Endothelial cell of umbilical vein (primary cell): ENCODE measurements at regions not wholly inside any gene's neighbourhood (a gene's known extent, or its start where the extent isn't known, plus 50 kb on each side); places are given as distances from the start of the nearest gene placed in this dataset.

ENCODE experiments used
- BruUV-seq: library from RNA; stranded (reverse); fragments of 400-500 nt; replicated peaks from 2 replicates; lab custom pipeline; 2021; lab: Mats Ljungman, UMichigan
- CTCF ChIA-PET: fragments of 300-600, 350-600 bp; sonication (Branson Sonifier 250); formaldehyde crosslinking; loops from one replicate; lab custom pipeline; 2021; ENCODE audit warnings: antibody characterized with exemption, inconsistent platforms; lab: Charles Lee
- POLR2A ChIA-PET: fragments of 300-600, 350-600 bp; sonication (Branson Sonifier 250); formaldehyde crosslinking; loops from one replicate; lab custom pipeline; 2021; ENCODE audit warnings: antibody characterized with exemption, inconsistent platforms; lab: Charles Lee
- DNase-seq: peaks from one replicate; pipeline ENCODE4 v3.0.0-alpha.2; 2011; ENCODE audit warnings: low read depth, low spot score
- FAIRE-seq: peaks from 2 replicates; lab custom pipeline; 2011; peaks lifted over from hg19 to GRCh38; lab: Jason Lieb, UNC
- H2AFZ ChIP-seq: 2 replicates; pipeline ENCODE4 v1.6.0; 2012; ENCODE audit warnings: low read depth, low read length, control low read depth, inconsistent platforms
- H3K27ac ChIP-seq: 2 replicates; pipeline ENCODE4 v1.5.1; 2011; ENCODE audit warnings: low read depth, mild to moderate bottlenecking, control low read depth, low read length, moderate library complexity; ENCODE audit not compliant: insufficient read depth
- H3K27me3 ChIP-seq, 2 experiments: 2 replicates each; pipeline versions ENCODE4 v1.6.0 to v1.6.1; 2011; ENCODE audit warnings: low read length in 2 of 2, mixed read lengths in 1 of 2; ENCODE audit not compliant: control insufficient read depth in 2 of 2, insufficient read depth in 2 of 2
- H3K36me3 ChIP-seq, 2 experiments: 2 replicates in 1 of 2; 3 replicates in 1 of 2; pipeline ENCODE4 v1.5.1; 2011; ENCODE audit warnings: low read length in 2 of 2, mild to moderate bottlenecking in 1 of 2, moderate library complexity in 1 of 2; ENCODE audit not compliant: control insufficient read depth in 2 of 2, insufficient read depth in 2 of 2; ENCODE audit errors: extremely low read depth in 1 of 2
- H3K4me1 ChIP-seq: 3 replicates; pipeline ENCODE4 v1.5.1; 2011; ENCODE audit warnings: mild to moderate bottlenecking, low read length; ENCODE audit not compliant: control insufficient read depth, insufficient read depth; ENCODE audit errors: extremely low read depth
- H3K4me2 ChIP-seq: 2 replicates; pipeline ENCODE4 v1.6.1; 2011; ENCODE audit warnings: low read length, control low read depth, mixed read lengths; ENCODE audit not compliant: insufficient read depth
- H3K4me3 ChIP-seq, 3 experiments: fragments of 200-600 bp in 1 of 3; sonication (generic), shearing (Covaris generic) in 1 of 3; replicated peaks in 1 of 3; 2 replicates each; pipeline ENCODE4 v1.5.1; 2011 to 2016; ENCODE audit warnings: control low read depth in 3 of 3, low read length in 3 of 3, mild to moderate bottlenecking in 2 of 3, inconsistent platforms in 1 of 3, low read depth in 1 of 3, moderate library complexity in 1 of 3; ENCODE audit not compliant: insufficient read depth in 1 of 3
- H3K79me2 ChIP-seq: 2 replicates; pipeline ENCODE4 v1.6.0; 2012; ENCODE audit warnings: low read length, inconsistent platforms; ENCODE audit not compliant: control insufficient read depth, insufficient read depth
- H3K9ac ChIP-seq: replicated peaks from 2 replicates; pipeline ENCODE3; 2011; ENCODE audit warnings: low read length, control low read depth; ENCODE audit not compliant: insufficient read depth; ENCODE audit errors: extremely low read depth
- H3K9me1 ChIP-seq: replicated peaks from 3 replicates; pipeline ENCODE4 v1.6.0; 2011; ENCODE audit warnings: mild to moderate bottlenecking, low read length; ENCODE audit not compliant: control insufficient read depth, insufficient read depth; ENCODE audit errors: extremely low read depth
- H3K9me3 ChIP-seq: replicated peaks from 2 replicates; pipeline ENCODE4 v1.5.1; 2012; ENCODE audit warnings: low read length, inconsistent platforms; ENCODE audit not compliant: control insufficient read depth, insufficient read depth
- H4K20me1 ChIP-seq: replicated peaks from 2 replicates; pipeline ENCODE3; 2011; ENCODE audit warnings: mild to moderate bottlenecking, low read length; ENCODE audit not compliant: control insufficient read depth, insufficient read depth; ENCODE audit errors: extremely low read depth
- EZH2 ChIP-seq: IDR thresholded peaks from 2 replicates; pipeline ENCODE4 v1.6.1; 2012; ENCODE audit warnings: borderline replicate concordance, low read depth, mild to moderate bottlenecking, moderate library complexity, low read length, inconsistent platforms; ENCODE audit not compliant: severe bottlenecking
- FOS ChIP-seq: IDR thresholded peaks from 2 replicates; pipeline ENCODE4 v1.6.1; 2011; ENCODE audit warnings: mild to moderate bottlenecking, low read length, moderate library complexity, borderline replicate concordance; ENCODE audit not compliant: insufficient read depth
- GATA2 ChIP-seq: IDR thresholded peaks from 2 replicates; pipeline ENCODE4 v1.7.0; 2011; ENCODE audit warnings: low read depth, mild to moderate bottlenecking, moderate library complexity, mixed read lengths, low read length; ENCODE audit not compliant: insufficient read length, insufficient read depth
- JUN ChIP-seq: IDR thresholded peaks from 2 replicates; pipeline ENCODE4 v1.6.1; 2011; ENCODE audit warnings: borderline replicate concordance, low read depth; ENCODE audit not compliant: insufficient read length, insufficient read depth
- MYC ChIP-seq: IDR thresholded peaks from one replicate; pipeline ENCODE4 v1.6.1; 2011; ENCODE audit warnings: mild to moderate bottlenecking, low read depth, low read length
- POLR2A ChIP-seq: IDR thresholded peaks from 2 replicates; pipeline ENCODE4 v1.6.1; 2012; ENCODE audit warnings: low read depth, mild to moderate bottlenecking, control low read depth, low read length
- POLR2AphosphoS5 ChIP-seq: IDR thresholded peaks from 2 replicates; pipeline ENCODE4 v1.6.1; 2012; ENCODE audit warnings: low read depth, mild to moderate bottlenecking, control low read depth, low read length, moderate library complexity; ENCODE audit not compliant: insufficient read depth
- dilution Hi-C: fragments of 300-500 bp; cut with MboI; formaldehyde crosslinking; loops from one replicate; pipeline ENCODE4 v1.15.0; 2019; ENCODE audit warnings: low sequenced_read_pairs; ENCODE audit not compliant: extremely low pct_ligation_motif_present
- intact Hi-C: fragments of 100-400 bp; cut with micrococcal nuclease; formaldehyde crosslinking; loops from one replicate; pipeline ENCODE4 v1.10.0; 2022
- TF ChIP-seq, protein P1 (sequence below), 2 donors: IDR thresholded peaks; 1 replicate in 1 of 2; 2 replicates in 1 of 2; pipeline ENCODE4 v1.5.1; 2011; ENCODE audit warnings: low read length in 2 of 2, mild to moderate bottlenecking in 2 of 2, moderate library complexity in 2 of 2, control low read depth in 1 of 2, inconsistent platforms in 1 of 2, low read depth in 1 of 2; ENCODE audit not compliant: insufficient read depth in 1 of 2; ENCODE audit errors: extremely low read depth in 1 of 2
- TF ChIP-seq, protein P2 (sequence below): IDR thresholded peaks from 2 replicates; pipeline ENCODE4 v1.6.1; 2011; ENCODE audit not compliant: insufficient read depth, insufficient read length

DNA sequence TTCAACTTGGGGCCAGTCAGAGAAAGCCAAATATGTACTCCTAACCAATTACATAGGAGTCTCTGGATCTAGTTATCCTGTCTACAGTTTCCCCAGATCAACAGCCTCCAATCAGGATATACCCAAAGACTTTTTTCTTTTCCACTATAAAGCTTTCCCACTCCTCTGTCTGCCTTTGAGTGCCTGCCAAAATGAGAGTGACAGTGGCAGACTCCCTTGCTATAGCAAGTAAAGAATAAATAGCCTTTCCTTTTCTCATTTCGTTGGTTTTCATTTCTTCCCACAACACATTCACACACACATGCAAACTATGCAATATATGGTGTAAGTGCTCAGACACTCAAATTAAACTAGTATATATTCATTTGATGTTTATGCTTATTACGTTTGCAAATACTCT, 302.4 kb upstream of the TACR3 start:
- H3K36me3 ChIP-seq: no peaks in the 10 kb centered on the region
- H2AFZ ChIP-seq: no peak overlapping the region
- CTCF ChIA-PET: no interaction called here
- no peak overlapping the region for H3K27ac ChIP-seq
- no peak overlapping the region for H3K4me3 ChIP-seq
- FAIRE-seq: no peak
- H4K20me1 ChIP-seq: no peaks in the 10 kb centered on the region
- intact Hi-C loops: no loop called here
- no peaks in the 10 kb centered on the region for H3K9me3 ChIP-seq
- no TSS peak for BruUV-seq
- no peaks in the 10 kb centered on the region for H3K4me1 ChIP-seq
- TF ChIP-seq JUN: no peak
- TF ChIP-seq MYC: no peak
- no peak for TF ChIP-seq POLR2AphosphoS5
- no peak for TF ChIP-seq FOS
- no peak for TF ChIP-seq GATA2
- TF ChIP-seq, protein P1, sequence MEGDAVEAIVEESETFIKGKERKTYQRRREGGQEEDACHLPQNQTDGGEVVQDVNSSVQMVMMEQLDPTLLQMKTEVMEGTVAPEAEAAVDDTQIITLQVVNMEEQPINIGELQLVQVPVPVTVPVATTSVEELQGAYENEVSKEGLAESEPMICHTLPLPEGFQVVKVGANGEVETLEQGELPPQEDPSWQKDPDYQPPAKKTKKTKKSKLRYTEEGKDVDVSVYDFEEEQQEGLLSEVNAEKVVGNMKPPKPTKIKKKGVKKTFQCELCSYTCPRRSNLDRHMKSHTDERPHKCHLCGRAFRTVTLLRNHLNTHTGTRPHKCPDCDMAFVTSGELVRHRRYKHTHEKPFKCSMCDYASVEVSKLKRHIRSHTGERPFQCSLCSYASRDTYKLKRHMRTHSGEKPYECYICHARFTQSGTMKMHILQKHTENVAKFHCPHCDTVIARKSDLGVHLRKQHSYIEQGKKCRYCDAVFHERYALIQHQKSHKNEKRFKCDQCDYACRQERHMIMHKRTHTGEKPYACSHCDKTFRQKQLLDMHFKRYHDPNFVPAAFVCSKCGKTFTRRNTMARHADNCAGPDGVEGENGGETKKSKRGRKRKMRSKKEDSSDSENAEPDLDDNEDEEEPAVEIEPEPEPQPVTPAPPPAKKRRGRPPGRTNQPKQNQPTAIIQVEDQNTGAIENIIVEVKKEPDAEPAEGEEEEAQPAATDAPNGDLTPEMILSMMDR (IDR thresholded peaks at IDR 0.05; ENCODE audit: extremely low read depth in 1 of 2, insufficient read depth in 1 of 2, low read depth in 1 of 2, low read length in 2 of 2): no peak
- TF ChIP-seq POLR2A: no peak
- TF ChIP-seq EZH2: no peak
- TF ChIP-seq, protein P2, sequence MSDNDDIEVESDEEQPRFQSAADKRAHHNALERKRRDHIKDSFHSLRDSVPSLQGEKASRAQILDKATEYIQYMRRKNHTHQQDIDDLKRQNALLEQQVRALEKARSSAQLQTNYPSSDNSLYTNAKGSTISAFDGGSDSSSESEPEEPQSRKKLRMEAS: no peak
- no peak overlapping the region for H3K9ac ChIP-seq
- H3K4me2 ChIP-seq: no peak overlapping the region
- POLR2A ChIA-PET: no interaction called here
- H3K9me1 ChIP-seq: no peaks in the 10 kb centered on the region
- no peak for DNase-seq
- dilution Hi-C loops: no loop called here
- no peaks in the 10 kb centered on the region for H3K79me2 ChIP-seq
- H3K27me3 ChIP-seq: no peaks in the 10 kb centered on the region
